NCI-H2196 (cell line): ENCODE measurements at regions not wholly inside any gene's neighbourhood (a gene's known extent, or its start where the extent isn't known, plus 50 kb on each side); places are given as distances from the start of the nearest gene placed in this dataset.
"Not testable (repeated sequence)": the region's sequence is repeated elsewhere in the genome, so short reads cannot be mapped to it uniquely, and the experiment has no call there.

Experiments used
- DNase-seq: peaks from one replicate; lab custom pipeline; 2025; ENCODE audit not compliant: unreplicated experiment; lab: John Stamatoyannopoulos, UW

GRCh38 chr3:188972310-188972709 is 199.5 kb upstream of the TPRG1 start:
- no peak for DNase-seq

- DNase-seq: no peak
These were observed 196.7 kb upstream of the TPRG1 start for GRCh38 chr3:188974856-188975599.

GRCh38 chr3:188975600-188976314 is 196.0 kb upstream of the TPRG1 start:
- no peak for DNase-seq

- no peak for DNase-seq
These were observed 195.4 kb upstream of the TPRG1 start for GRCh38 chr3:188976407-188976806.

GRCh38 chr3:188978421-188979171 is 193.2 kb upstream of the TPRG1 start:
- no peak for DNase-seq

GRCh38 chr3:188979248-188979647 is 192.5 kb upstream of the TPRG1 start:
- no peak for DNase-seq

- no peak for DNase-seq
These were observed 192.0 kb upstream of the TPRG1 start for GRCh38 chr3:188979669-188980310.

- no peak for DNase-seq
These were observed 178.6 kb upstream of the TPRG1 start for GRCh38 chr3:188993181-188993580.

- DNase-seq: no peak
These were observed 170.2 kb upstream of the TPRG1 start for GRCh38 chr3:189001559-189001958.

GRCh38 chr3:189003410-189003809 is 168.4 kb upstream of the TPRG1 start:
- DNase-seq: no peak

GRCh38 chr3:189013224-189013888 is 158.4 kb upstream of the TPRG1 start:
- no peak for DNase-seq

GRCh38 chr3:189014526-189014925 is 157.2 kb upstream of the TPRG1 start:
- DNase-seq: no peak

GRCh38 chr3:189022576-189023466 is 148.9 kb upstream of the TPRG1 start:
- not testable (repeated sequence) for DNase-seq

- no peak for DNase-seq
These were observed 145.9 kb upstream of the TPRG1 start for GRCh38 chr3:189025866-189026265.

- no peak for DNase-seq
These were observed 144.1 kb upstream of the TPRG1 start for GRCh38 chr3:189027626-189028155.

GRCh38 chr3:189038773-189039745 is 132.7 kb upstream of the TPRG1 start:
- DNase-seq: no peak

- no peak for DNase-seq
These were observed 131.0 kb upstream of the TPRG1 start for GRCh38 chr3:189040656-189041335.
